Liver (tissue), 3 donors: ENCODE measurements at regions not wholly inside any gene's neighbourhood (a gene's known extent, or its start where the extent isn't known, plus 50 kb on each side); places are given as distances from the start of the nearest gene placed in this dataset.

Experiments used
- FOXA1 ChIP-seq: IDR thresholded peaks from 2 replicates; pipeline ENCODE4 v1.6.1; 2016; ENCODE audit warnings: antibody characterized with exemption
- FOXA2 ChIP-seq: IDR thresholded peaks from 2 replicates; pipeline ENCODE4 v1.6.1; 2016; ENCODE audit warnings: antibody characterized with exemption
- GABPA ChIP-seq, 2 donors: IDR thresholded peaks in 1 of 2; conservative IDR thresholded peaks in 1 of 2; 2 replicates each; pipeline ENCODE4 v1.6.1; 2016; ENCODE audit warnings: antibody characterized with exemption in 2 of 2, mild to moderate bottlenecking in 1 of 2, moderate library complexity in 1 of 2
- HNF4G ChIP-seq: IDR thresholded peaks from 2 replicates; pipeline ENCODE4 v1.6.1; 2016; ENCODE audit warnings: antibody characterized with exemption
- JUND ChIP-seq, 2 donors: IDR thresholded peaks; 2 replicates each; pipeline ENCODE4 v1.6.1; 2016; ENCODE audit warnings: antibody characterized with exemption in 2 of 2
- NR2F2 ChIP-seq: IDR thresholded peaks from 2 replicates; pipeline ENCODE4 v1.6.1; 2016; ENCODE audit warnings: antibody characterized with exemption
- SP1 ChIP-seq: IDR thresholded peaks from 2 replicates; pipeline ENCODE4 v1.6.1; 2018; ENCODE audit warnings: antibody characterized with exemption, mild to moderate bottlenecking
- TAF1 ChIP-seq: conservative IDR thresholded peaks from 2 replicates; pipeline ENCODE4 v1.6.1; 2016; ENCODE audit warnings: antibody characterized with exemption, mild to moderate bottlenecking
- TF ChIP-seq, protein P1 (sequence below): fragments of 150-350 bp; IDR thresholded peaks from 2 replicates; pipeline ENCODE4 v1.5.1; 2017; ENCODE audit warnings: improper control_type of control experiment, low read depth, low read length; ENCODE audit not compliant: missing input control
- TF ChIP-seq, protein P2 (sequence below): IDR thresholded peaks from 2 replicates; pipeline ENCODE4 v1.6.1; 2016; ENCODE audit warnings: antibody characterized with exemption
- TF ChIP-seq, protein P3 (sequence below): IDR thresholded peaks from 2 replicates; pipeline ENCODE4 v1.6.1; 2016; ENCODE audit warnings: antibody characterized with exemption, mild to moderate bottlenecking
- TF ChIP-seq, protein P4 (sequence below): IDR thresholded peaks from 2 replicates; pipeline ENCODE4 v1.6.1; 2016; ENCODE audit warnings: antibody characterized with exemption
- TF ChIP-seq, protein P5 (sequence below): IDR thresholded peaks from 2 replicates; pipeline ENCODE4 v1.6.1; 2016; ENCODE audit warnings: antibody characterized with exemption
- donor health status: healthy.
- donor health status: healthy.

DNA sequence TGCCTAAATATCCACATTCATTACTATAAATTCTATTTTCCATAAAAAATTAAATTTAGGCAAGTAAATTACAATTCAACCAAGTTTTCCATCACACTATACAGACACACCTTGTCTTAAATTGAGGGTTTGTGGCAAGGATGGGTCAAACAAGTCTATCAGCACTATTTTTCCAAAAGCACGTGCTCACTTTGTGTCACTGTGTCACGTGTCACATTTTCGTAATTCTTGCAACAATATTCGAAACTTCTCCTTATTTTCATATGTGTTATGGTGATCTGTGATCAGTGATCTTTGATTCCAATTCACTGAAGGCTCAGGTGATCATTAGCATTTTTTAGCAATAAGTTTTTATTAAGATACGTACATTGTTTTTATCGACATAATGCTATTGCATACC lies 323.3 kb upstream of the CNTN4 start:
- TF ChIP-seq GABPA (IDR thresholded peaks at IDR 0.05 in 1 of 2, conservative IDR thresholded peaks at IDR 0.05 in 1 of 2) (no peak), FOXA1 (no peak), HNF4G (no peak), JUND (IDR thresholded peaks at IDR 0.05) (no peak), NR2F2 (no peak), FOXA2 (no peak), SP1 (no peak), TAF1 (no peak)
- TF ChIP-seq, protein P1, sequence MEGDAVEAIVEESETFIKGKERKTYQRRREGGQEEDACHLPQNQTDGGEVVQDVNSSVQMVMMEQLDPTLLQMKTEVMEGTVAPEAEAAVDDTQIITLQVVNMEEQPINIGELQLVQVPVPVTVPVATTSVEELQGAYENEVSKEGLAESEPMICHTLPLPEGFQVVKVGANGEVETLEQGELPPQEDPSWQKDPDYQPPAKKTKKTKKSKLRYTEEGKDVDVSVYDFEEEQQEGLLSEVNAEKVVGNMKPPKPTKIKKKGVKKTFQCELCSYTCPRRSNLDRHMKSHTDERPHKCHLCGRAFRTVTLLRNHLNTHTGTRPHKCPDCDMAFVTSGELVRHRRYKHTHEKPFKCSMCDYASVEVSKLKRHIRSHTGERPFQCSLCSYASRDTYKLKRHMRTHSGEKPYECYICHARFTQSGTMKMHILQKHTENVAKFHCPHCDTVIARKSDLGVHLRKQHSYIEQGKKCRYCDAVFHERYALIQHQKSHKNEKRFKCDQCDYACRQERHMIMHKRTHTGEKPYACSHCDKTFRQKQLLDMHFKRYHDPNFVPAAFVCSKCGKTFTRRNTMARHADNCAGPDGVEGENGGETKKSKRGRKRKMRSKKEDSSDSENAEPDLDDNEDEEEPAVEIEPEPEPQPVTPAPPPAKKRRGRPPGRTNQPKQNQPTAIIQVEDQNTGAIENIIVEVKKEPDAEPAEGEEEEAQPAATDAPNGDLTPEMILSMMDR: no peak
- TF ChIP-seq, protein P2, sequence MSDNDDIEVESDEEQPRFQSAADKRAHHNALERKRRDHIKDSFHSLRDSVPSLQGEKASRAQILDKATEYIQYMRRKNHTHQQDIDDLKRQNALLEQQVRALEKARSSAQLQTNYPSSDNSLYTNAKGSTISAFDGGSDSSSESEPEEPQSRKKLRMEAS: no peak
- TF ChIP-seq, protein P3, sequence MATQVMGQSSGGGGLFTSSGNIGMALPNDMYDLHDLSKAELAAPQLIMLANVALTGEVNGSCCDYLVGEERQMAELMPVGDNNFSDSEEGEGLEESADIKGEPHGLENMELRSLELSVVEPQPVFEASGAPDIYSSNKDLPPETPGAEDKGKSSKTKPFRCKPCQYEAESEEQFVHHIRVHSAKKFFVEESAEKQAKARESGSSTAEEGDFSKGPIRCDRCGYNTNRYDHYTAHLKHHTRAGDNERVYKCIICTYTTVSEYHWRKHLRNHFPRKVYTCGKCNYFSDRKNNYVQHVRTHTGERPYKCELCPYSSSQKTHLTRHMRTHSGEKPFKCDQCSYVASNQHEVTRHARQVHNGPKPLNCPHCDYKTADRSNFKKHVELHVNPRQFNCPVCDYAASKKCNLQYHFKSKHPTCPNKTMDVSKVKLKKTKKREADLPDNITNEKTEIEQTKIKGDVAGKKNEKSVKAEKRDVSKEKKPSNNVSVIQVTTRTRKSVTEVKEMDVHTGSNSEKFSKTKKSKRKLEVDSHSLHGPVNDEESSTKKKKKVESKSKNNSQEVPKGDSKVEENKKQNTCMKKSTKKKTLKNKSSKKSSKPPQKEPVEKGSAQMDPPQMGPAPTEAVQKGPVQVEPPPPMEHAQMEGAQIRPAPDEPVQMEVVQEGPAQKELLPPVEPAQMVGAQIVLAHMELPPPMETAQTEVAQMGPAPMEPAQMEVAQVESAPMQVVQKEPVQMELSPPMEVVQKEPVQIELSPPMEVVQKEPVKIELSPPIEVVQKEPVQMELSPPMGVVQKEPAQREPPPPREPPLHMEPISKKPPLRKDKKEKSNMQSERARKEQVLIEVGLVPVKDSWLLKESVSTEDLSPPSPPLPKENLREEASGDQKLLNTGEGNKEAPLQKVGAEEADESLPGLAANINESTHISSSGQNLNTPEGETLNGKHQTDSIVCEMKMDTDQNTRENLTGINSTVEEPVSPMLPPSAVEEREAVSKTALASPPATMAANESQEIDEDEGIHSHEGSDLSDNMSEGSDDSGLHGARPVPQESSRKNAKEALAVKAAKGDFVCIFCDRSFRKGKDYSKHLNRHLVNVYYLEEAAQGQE: no peak
- TF ChIP-seq, protein P4, sequence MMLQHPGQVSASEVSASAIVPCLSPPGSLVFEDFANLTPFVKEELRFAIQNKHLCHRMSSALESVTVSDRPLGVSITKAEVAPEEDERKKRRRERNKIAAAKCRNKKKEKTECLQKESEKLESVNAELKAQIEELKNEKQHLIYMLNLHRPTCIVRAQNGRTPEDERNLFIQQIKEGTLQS: no peak
- TF ChIP-seq, protein P5, sequence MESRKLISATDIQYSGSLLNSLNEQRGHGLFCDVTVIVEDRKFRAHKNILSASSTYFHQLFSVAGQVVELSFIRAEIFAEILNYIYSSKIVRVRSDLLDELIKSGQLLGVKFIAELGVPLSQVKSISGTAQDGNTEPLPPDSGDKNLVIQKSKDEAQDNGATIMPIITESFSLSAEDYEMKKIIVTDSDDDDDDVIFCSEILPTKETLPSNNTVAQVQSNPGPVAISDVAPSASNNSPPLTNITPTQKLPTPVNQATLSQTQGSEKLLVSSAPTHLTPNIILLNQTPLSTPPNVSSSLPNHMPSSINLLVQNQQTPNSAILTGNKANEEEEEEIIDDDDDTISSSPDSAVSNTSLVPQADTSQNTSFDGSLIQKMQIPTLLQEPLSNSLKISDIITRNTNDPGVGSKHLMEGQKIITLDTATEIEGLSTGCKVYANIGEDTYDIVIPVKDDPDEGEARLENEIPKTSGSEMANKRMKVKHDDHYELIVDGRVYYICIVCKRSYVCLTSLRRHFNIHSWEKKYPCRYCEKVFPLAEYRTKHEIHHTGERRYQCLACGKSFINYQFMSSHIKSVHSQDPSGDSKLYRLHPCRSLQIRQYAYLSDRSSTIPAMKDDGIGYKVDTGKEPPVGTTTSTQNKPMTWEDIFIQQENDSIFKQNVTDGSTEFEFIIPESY: no peak
